OCI-M1 (cell line): ENCODE measurements at regions not wholly inside any gene's neighbourhood (a gene's known extent, or its start where the extent isn't known, plus 50 kb on each side); places are given as distances from the start of the nearest gene placed in this dataset.
A peak's percentile ranks its signal among the peaks of the same experiment; 100 is the strongest.

ENCODE experiments used
- DNase-seq: peaks from one replicate; lab custom pipeline; 2025; lab: John Stamatoyannopoulos, UW

- no peak for DNase-seq
Observed at GRCh38 chr2:108145557-108146326, 94.0 kb upstream of the SULT1C3 start.

GRCh38 chr2:108148555-108148954 lies 91.2 kb upstream of the SULT1C3 start:
- DNase-seq: no peak

GRCh38 chr2:108154366-108155061 lies 85.3 kb upstream of the SULT1C3 start:
- DNase-seq: no peak

- no peak for DNase-seq
Observed at GRCh38 chr2:108161298-108161697, 78.5 kb upstream of the SULT1C3 start.

GRCh38 chr2:108164318-108164717 lies 75.5 kb upstream of the SULT1C3 start:
- no peak for DNase-seq

GRCh38 chr2:108165729-108166128 lies 74.0 kb upstream of the SULT1C3 start:
- DNase-seq: no peak

GRCh38 chr2:108167699-108168098 lies 72.1 kb upstream of the SULT1C3 start:
- DNase-seq: no peak

- DNase-seq: peak; percentile 30
Observed at GRCh38 chr2:108169982-108170625, 69.7 kb upstream of the SULT1C3 start.

- DNase-seq: peak; percentile 1
Observed at GRCh38 chr2:108171657-108172056, 68.1 kb upstream of the SULT1C3 start.

- DNase-seq: peak; percentile 46
Observed at GRCh38 chr2:108182489-108182888, 57.3 kb upstream of the SULT1C3 start.

- DNase-seq: peak; percentile 37
Observed at GRCh38 chr2:108184419-108184818, 55.3 kb upstream of the SULT1C3 start.

- DNase-seq: no peak
Observed at GRCh38 chr2:108189316-108189715, 50.5 kb upstream of the SULT1C3 start.
